NT2/D1 (cell line): ENCODE measurements at regions not wholly inside any gene's neighbourhood (a gene's known extent, or its start where the extent isn't known, plus 50 kb on each side); places are given as distances from the start of the nearest gene placed in this dataset.

Experiments
- SUZ12 ChIP-seq: IDR thresholded peaks from 2 replicates; pipeline ENCODE4 v1.6.1; 2011; ENCODE audit not compliant: insufficient read length, insufficient read depth; ENCODE audit errors: extremely low read depth
- YY1 ChIP-seq: IDR thresholded peaks from 2 replicates; pipeline ENCODE4 v1.6.1; 2011; ENCODE audit not compliant: insufficient read length, insufficient read depth
- ZNF274 ChIP-seq: IDR thresholded peaks from 2 replicates; pipeline ENCODE4 v1.6.1; 2011; ENCODE audit warnings: mild to moderate bottlenecking, low read depth, low read length

- TF ChIP-seq ZNF274: no peak
- TF ChIP-seq YY1: no peak
- no peak for TF ChIP-seq SUZ12
Observed at GRCh38 chr1:168368131-168368530, 87.5 kb downstream of the TBX19 start.
